ENCODE measurements at regions not wholly inside any gene's neighbourhood (a gene's known extent, or its start where the extent isn't known, plus 50 kb on each side); places are given as distances from the start of the nearest gene placed in this dataset.

GRCh38 chr7:130829415-130829814, 95.4 kb upstream of the KLF14 start:
- no peak for TF ChIP-seq CTCF (conservative IDR thresholded peaks at IDR 0.05 in 1 of 2, IDR thresholded peaks at IDR 0.05 in 1 of 2; ENCODE audit: extremely low read depth in 1 of 2, insufficient read depth in 1 of 2, low read depth in 1 of 2, low read length in 2 of 2)
- no peak for TF ChIP-seq EZH2 (IDR thresholded peaks at IDR 0.05; ENCODE audit: borderline replicate concordance, low read length)

Data from mammary epithelial cell (primary cell).